ENCODE measurements at regions not wholly inside any gene's neighbourhood (a gene's known extent, or its start where the extent isn't known, plus 50 kb on each side); places are given as distances from the start of the nearest gene placed in this dataset.

DNA sequence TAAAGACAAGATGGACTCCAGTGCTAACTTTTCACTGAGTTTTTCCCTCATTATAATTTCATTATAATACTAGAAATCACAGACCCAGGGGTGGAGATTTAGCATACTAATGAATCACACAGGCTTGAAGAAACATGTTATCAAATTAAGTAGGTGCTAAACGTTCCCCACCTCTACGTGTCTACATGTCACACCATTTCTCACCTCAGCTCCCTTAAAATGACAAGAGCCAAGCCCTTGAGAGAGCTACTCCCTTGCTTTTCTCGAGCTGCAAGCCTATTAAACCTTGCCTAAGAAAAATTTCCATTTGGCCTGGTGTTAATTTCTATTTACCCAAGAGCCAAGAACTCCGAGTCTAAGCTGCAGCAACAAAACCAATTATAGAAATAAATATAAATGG, 396.3 kb upstream of the NEGR1 start:
- Histone ChIP-seq H3K9ac (ENCODE audit: extremely low read depth, low read length, poor library complexity, severe bottlenecking) (no peak overlapping the region), H3K4me3 (ENCODE audit: low read length) (peak overlapping the region; percentile 22), H3K9me3 (ENCODE audit: control insufficient read depth, low read length) (peaks cover 3% of the 10 kb centered on the region), H3K27me3 (ENCODE audit: control insufficient read depth, insufficient read depth, low read length, poor library complexity, severe bottlenecking) (no peaks in the 10 kb centered on the region), H3K27ac (ENCODE audit: low read depth, low read length) (no peak overlapping the region), H3K4me1 (ENCODE audit: control insufficient read depth, insufficient read depth, low read length) (peaks cover 3% of the 10 kb centered on the region), H3K36me3 (ENCODE audit: control insufficient read depth, insufficient read depth, low read length) (no peaks in the 10 kb centered on the region)
- H3K9me3 Mint-ChIP-seq, result peaks cover 5% of the 10 kb centered on the region
- 49% methylated on average over 3 of the region's 4 CpGs; no CpG with 5 or more reads in 1 of the 2 experiments for WGBS, 2 experiments (ENCODE audit: insufficient coverage in 1 of 2, insufficient read length in 1 of 2)
- H3K4me1 Mint-ChIP-seq, result peaks cover 31% of the 10 kb centered on the region
- peaks cover 7% of the 10 kb centered on the region for H3K36me3 Mint-ChIP-seq (ENCODE audit: low read depth)
- H3K27me3 Mint-ChIP-seq (ENCODE audit: insufficient read depth), result no peaks in the 10 kb centered on the region
- peak overlapping the region; percentile 77 for H3K27ac Mint-ChIP-seq
- DNase-seq, result peak; percentile 53
- TF ChIP-seq, protein P1, sequence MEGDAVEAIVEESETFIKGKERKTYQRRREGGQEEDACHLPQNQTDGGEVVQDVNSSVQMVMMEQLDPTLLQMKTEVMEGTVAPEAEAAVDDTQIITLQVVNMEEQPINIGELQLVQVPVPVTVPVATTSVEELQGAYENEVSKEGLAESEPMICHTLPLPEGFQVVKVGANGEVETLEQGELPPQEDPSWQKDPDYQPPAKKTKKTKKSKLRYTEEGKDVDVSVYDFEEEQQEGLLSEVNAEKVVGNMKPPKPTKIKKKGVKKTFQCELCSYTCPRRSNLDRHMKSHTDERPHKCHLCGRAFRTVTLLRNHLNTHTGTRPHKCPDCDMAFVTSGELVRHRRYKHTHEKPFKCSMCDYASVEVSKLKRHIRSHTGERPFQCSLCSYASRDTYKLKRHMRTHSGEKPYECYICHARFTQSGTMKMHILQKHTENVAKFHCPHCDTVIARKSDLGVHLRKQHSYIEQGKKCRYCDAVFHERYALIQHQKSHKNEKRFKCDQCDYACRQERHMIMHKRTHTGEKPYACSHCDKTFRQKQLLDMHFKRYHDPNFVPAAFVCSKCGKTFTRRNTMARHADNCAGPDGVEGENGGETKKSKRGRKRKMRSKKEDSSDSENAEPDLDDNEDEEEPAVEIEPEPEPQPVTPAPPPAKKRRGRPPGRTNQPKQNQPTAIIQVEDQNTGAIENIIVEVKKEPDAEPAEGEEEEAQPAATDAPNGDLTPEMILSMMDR (conservative IDR thresholded peaks at IDR 0.05), result no peak
- no peak overlapping the region for H3K4me3 Mint-ChIP-seq

DNA sequence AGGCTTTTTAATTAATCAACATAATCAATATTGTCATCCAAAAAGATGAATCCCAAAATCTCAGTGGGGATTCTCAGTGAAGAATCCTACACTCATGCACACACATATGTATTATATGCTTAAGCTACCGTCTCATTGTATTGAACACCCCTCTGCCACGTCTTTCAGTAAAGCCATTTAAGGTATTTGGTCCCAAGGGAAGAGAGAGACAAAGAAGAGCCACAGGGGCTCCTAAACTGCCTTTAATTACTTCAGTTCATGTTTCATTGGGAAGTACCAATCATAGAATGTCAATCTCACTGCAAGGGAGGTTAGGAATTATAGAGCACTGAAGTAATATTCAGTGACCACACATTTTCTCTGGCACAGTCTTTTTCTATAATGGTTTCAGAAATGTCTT, 388.6 kb upstream of the NEGR1 start:
- Histone ChIP-seq H3K27ac (ENCODE audit: low read depth, low read length) (no peak overlapping the region), H3K9me3 (ENCODE audit: control insufficient read depth, low read length) (no peaks in the 10 kb centered on the region), H3K36me3 (ENCODE audit: control insufficient read depth, insufficient read depth, low read length) (no peaks in the 10 kb centered on the region), H3K9ac (ENCODE audit: extremely low read depth, low read length, poor library complexity, severe bottlenecking) (no peak overlapping the region), H3K27me3 (ENCODE audit: control insufficient read depth, insufficient read depth, low read length, poor library complexity, severe bottlenecking) (no peaks in the 10 kb centered on the region), H3K4me3 (ENCODE audit: low read length) (no peak overlapping the region), H3K4me1 (ENCODE audit: control insufficient read depth, insufficient read depth, low read length) (no peaks in the 10 kb centered on the region)
- H3K27me3 Mint-ChIP-seq (ENCODE audit: insufficient read depth), result no peaks in the 10 kb centered on the region
- H3K36me3 Mint-ChIP-seq (ENCODE audit: low read depth), result no peaks in the 10 kb centered on the region
- no peak for DNase-seq
- H3K27ac Mint-ChIP-seq, result no peak overlapping the region
- WGBS, 2 experiments (ENCODE audit: insufficient coverage in 1 of 2, insufficient read length in 1 of 2), result 60 to 93% methylated on average over 1 to 2 of the region's 2 CpGs
- TF ChIP-seq, protein P1 (conservative IDR thresholded peaks at IDR 0.05), result no peak
- no peaks in the 10 kb centered on the region for H3K9me3 Mint-ChIP-seq
- no peak overlapping the region for H3K4me3 Mint-ChIP-seq
- peaks cover 7% of the 10 kb centered on the region for H3K4me1 Mint-ChIP-seq

DNA sequence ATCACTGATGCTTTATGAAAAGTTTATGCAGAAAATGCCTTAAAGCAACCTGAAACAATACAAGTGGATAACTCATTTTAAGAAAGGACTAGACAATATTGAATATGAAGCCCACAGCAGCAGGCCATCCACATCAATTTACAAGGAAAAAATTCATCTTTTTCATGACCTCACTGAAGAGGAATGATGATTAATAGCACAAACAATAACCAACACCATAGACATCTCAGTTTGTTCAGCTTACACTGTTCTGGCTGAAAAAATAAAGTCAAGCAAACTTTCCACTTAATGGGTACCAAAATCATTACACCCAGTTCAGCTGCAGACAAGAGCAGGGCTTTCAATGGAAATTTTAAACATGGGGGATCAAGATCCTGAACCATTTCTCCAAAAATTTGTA, 380.6 kb upstream of the NEGR1 start:
- H3K27ac ChIP-seq (ENCODE audit: low read depth, low read length), result no peak overlapping the region
- DNase-seq, result no peak
- Mint-ChIP-seq H3K36me3 (ENCODE audit: low read depth) (no peaks in the 10 kb centered on the region), H3K4me1 (no peaks in the 10 kb centered on the region), H3K27me3 (ENCODE audit: insufficient read depth) (no peaks in the 10 kb centered on the region), H3K27ac (no peak overlapping the region), H3K9me3 (no peaks in the 10 kb centered on the region), H3K4me3 (no peak overlapping the region)
- TF ChIP-seq, protein P1 (conservative IDR thresholded peaks at IDR 0.05), result no peak
- H3K9me3 ChIP-seq (ENCODE audit: control insufficient read depth, low read length), result no peaks in the 10 kb centered on the region
- H3K4me1 ChIP-seq (ENCODE audit: control insufficient read depth, insufficient read depth, low read length), result no peaks in the 10 kb centered on the region
- H3K4me3 ChIP-seq (ENCODE audit: low read length), result no peak overlapping the region
- H3K9ac ChIP-seq (ENCODE audit: extremely low read depth, low read length, poor library complexity, severe bottlenecking), result no peak overlapping the region
- no peaks in the 10 kb centered on the region for H3K27me3 ChIP-seq (ENCODE audit: control insufficient read depth, insufficient read depth, low read length, poor library complexity, severe bottlenecking)
- H3K36me3 ChIP-seq (ENCODE audit: control insufficient read depth, insufficient read depth, low read length), result no peaks in the 10 kb centered on the region

Data from endodermal cell (in vitro differentiated cells).